PC-3 (cell line): ENCODE measurements at regions not wholly inside any gene's neighbourhood (a gene's known extent, or its start where the extent isn't known, plus 50 kb on each side); places are given as distances from the start of the nearest gene placed in this dataset.

Experiments
- ATAC-seq: fragments of 200-7000 bp; cut with Tn5 transposase; 2 replicates; pipeline ENCODE4 v1.9.1; 2020; ENCODE audit warnings: mild to moderate bottlenecking, moderate library complexity
- BruUV-seq: library from RNA; stranded (reverse); fragments of 400-500 nt; replicated peaks from 2 replicates; lab custom pipeline; 2021; lab: Mats Ljungman, UMichigan
- CTCF ChIA-PET: fragments of 300-600 bp; sonication (Branson Sonifier 250); formaldehyde crosslinking; loops from one replicate; lab custom pipeline; 2022; ENCODE audit warnings: antibody characterized with exemption; lab: Charles Lee
- POLR2A ChIA-PET: fragments of 300-600 bp; sonication (Branson Sonifier 250); formaldehyde crosslinking; loops from one replicate; lab custom pipeline; 2022; ENCODE audit warnings: antibody characterized with exemption; ENCODE audit not compliant: unreplicated experiment; lab: Charles Lee
- DNase-seq: peaks from one replicate; pipeline ENCODE4 v3.0.0-alpha.2; 2015
- H2AFZ ChIP-seq: fragments of 300-600 bp; sonication (generic); 2 replicates; pipeline ENCODE4 v1.6.0; 2016; ENCODE audit warnings: antibody characterized with exemption, low read length
- H3F3A ChIP-seq: fragments of 300-600 bp; sonication (generic); one replicate; pipeline ENCODE4 v1.6.0; 2017; ENCODE audit warnings: antibody characterized with exemption, low read length, control low read depth, mild to moderate bottlenecking; ENCODE audit not compliant: unreplicated experiment
- H3K27ac ChIP-seq: fragments of 300-600 bp; sonication (generic); 2 replicates; pipeline ENCODE4 v1.5.1; 2016; ENCODE audit warnings: mild to moderate bottlenecking, low read length
- H3K27me3 ChIP-seq: fragments of 300-600 bp; sonication (generic); 2 replicates; pipeline ENCODE4 v1.6.1; 2016; ENCODE audit warnings: low read length, mixed read lengths
- H3K36me3 ChIP-seq: fragments of 300-600 bp; sonication (generic); 2 replicates; pipeline ENCODE4 v1.6.1; 2016; ENCODE audit warnings: low read depth, mixed run types, low read length, mixed read lengths
- H3K4me1 ChIP-seq: fragments of 300-600 bp; sonication (generic); 2 replicates; pipeline ENCODE4 v1.5.1; 2016; ENCODE audit warnings: low read length; ENCODE audit not compliant: insufficient read depth
- H3K4me2 ChIP-seq: fragments of 300-600 bp; sonication (generic); 2 replicates; pipeline ENCODE4 v1.6.0; 2016; ENCODE audit warnings: low read length
- H3K4me3 ChIP-seq: fragments of 300-600 bp; sonication (generic); 2 replicates; pipeline ENCODE4 v1.5.1; 2016; ENCODE audit warnings: mild to moderate bottlenecking, low read length, mixed read lengths
- H3K79me2 ChIP-seq: fragments of 300-600 bp; sonication (generic); 2 replicates; pipeline ENCODE4 v1.6.1; 2017; ENCODE audit warnings: low read length, mixed read lengths
- H3K9ac ChIP-seq: fragments of 300-600 bp; sonication (generic); 2 replicates; pipeline ENCODE4 v1.6.0; 2016; ENCODE audit warnings: mild to moderate bottlenecking, low read length
- H3K9me2 ChIP-seq: fragments of 300-600 bp; sonication (generic); replicated peaks from 2 replicates; pipeline ENCODE4 v1.6.1; 2016; ENCODE audit warnings: mixed run types, low read length, mixed read lengths
- H3K9me3 ChIP-seq: fragments of 300-600 bp; sonication (generic); 2 replicates; pipeline ENCODE4 v1.6.1; 2016; ENCODE audit warnings: low read length, mixed read lengths
- H4K20me1 ChIP-seq: fragments of 300-600 bp; sonication (generic); 2 replicates; pipeline ENCODE4 v1.6.1; 2016; ENCODE audit warnings: low read length, mixed read lengths
- CTCF ChIP-seq: fragments of 300-600 bp; sonication (generic); conservative IDR thresholded peaks from 2 replicates; pipeline ENCODE4 v1.5.1; 2017; ENCODE audit warnings: antibody characterized with exemption, low read depth, mild to moderate bottlenecking, low read length
- EZH2 ChIP-seq: fragments of 300-600 bp; sonication (generic); IDR thresholded peaks from one replicate; pipeline ENCODE4 v1.6.1; 2017; ENCODE audit warnings: antibody characterized with exemption, mild to moderate bottlenecking, low read length; ENCODE audit not compliant: unreplicated experiment
- EZH2phosphoT487 ChIP-seq: fragments of 300-600 bp; sonication (generic); IDR thresholded peaks from 2 replicates; pipeline ENCODE4 v1.6.1; 2018; ENCODE audit warnings: mild to moderate bottlenecking, antibody characterized with exemption, low read length, borderline replicate concordance
- intact Hi-C: fragments of 100-400 bp; cut with micrococcal nuclease; formaldehyde crosslinking; loops from 2 replicates; pipeline ENCODE4 v1.9.0; 2023

GRCh38 chr11:19442554-19442910 is 201.8 kb upstream of the E2F8 start:
- H3K4me2 ChIP-seq = peak overlapping the region; percentile 10; the same call in 1 of the 2 replicates
- H3K9me2 ChIP-seq = no peaks in the 10 kb centered on the region
- H2AFZ ChIP-seq = no peak overlapping the region
- DNase-seq (no peak), ATAC-seq (no peak)
- intact Hi-C loops = loop anchor here (2.0 kb wide), 2 partner anchors 44 to 68 kb away; no protein-coding TSS in a partner anchor
- POLR2A ChIA-PET = no interaction called here
- H3F3A ChIP-seq = no peaks in the 10 kb centered on the region
- H3K4me1 ChIP-seq = peaks cover 45% of the 10 kb centered on the region
- CTCF ChIA-PET = interaction anchor here (0.5 kb wide), 1 partner anchor 45 kb away, joined by 3 read pairs; no protein-coding TSS in a partner anchor
- BruUV-seq = no TSS peak
- peak overlapping the region; percentile 88 for H3K27ac ChIP-seq
- H3K36me3 ChIP-seq = no peaks in the 10 kb centered on the region
- no peaks in the 10 kb centered on the region for H4K20me1 ChIP-seq
- H3K9ac ChIP-seq = peak overlapping the region; percentile 17; the same call in 1 of the 2 replicates
- H3K27me3 ChIP-seq = no peaks in the 10 kb centered on the region
- TF ChIP-seq CTCF = no peak
- no peak for TF ChIP-seq EZH2
- no peak for TF ChIP-seq EZH2phosphoT487
- no peak overlapping the region for H3K4me3 ChIP-seq
- H3K9me3 ChIP-seq = no peaks in the 10 kb centered on the region
- H3K79me2 ChIP-seq = no peaks in the 10 kb centered on the region

DNA sequence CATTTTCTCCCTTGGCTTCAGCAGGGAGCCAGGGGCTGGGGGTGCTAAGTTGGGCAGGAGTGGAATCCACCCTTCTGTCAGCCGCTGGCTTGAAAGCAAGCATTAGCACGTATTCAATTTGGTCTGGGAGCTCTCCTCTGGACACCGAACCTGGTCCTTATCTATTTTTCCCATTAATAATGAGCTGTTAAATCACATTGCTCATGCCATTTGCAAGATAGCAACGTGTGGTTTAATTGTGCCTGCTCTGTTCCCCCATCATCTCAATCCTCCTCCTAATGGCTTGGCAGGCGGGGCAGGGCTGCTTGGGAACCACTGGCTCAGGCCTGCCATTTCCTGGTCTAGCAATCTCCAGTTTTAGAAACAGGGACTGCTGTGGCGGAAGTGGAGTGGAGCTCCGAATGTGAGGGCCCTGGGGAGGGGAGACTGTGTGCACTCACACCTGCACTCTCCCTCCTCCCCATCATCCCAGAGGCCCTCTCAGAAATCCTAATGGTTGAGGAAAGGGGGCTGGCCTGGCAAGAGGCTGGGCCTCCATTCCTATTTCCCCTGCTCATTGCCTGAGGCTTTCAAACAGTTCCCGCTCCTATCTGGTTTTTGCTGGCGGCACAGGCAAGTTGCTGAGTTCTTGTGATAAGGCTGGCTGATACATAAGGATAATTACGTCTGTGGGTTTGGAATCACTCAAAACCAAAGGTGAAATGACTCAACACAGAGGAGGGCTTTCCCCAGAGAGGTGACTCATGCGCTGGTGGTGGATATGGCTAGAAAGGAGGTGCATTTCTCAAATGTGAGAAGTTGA is 201.2 kb upstream of the E2F8 start:
- Histone ChIP-seq H3K4me3 (peak overlapping the region; percentile 6; the same call in 1 of the 2 replicates), H4K20me1 (no peaks in the 10 kb centered on the region), H3K27me3 (no peaks in the 10 kb centered on the region), H3K79me2 (no peaks in the 10 kb centered on the region), H2AFZ (peak overlapping the region; percentile 46; the same call in 1 of the 2 replicates), H3K9ac (peak overlapping the region; percentile 54), H3K4me2 (peak overlapping the region; percentile 67), H3K27ac (peak overlapping the region; percentile 88), H3K9me2 (no peaks in the 10 kb centered on the region), H3F3A (no peaks in the 10 kb centered on the region), H3K4me1 (peaks cover 45% of the 10 kb centered on the region), H3K36me3 (no peaks in the 10 kb centered on the region), H3K9me3 (no peaks in the 10 kb centered on the region)
- ChIA-PET CTCF (interaction anchor here (0.5 kb wide), 1 partner anchor 44 kb away, joined by 3 read pairs; no protein-coding TSS in a partner anchor), POLR2A (no interaction called here)
- DNase-seq (peak; percentile 95), ATAC-seq (peak; percentile 86)
- no peak for TF ChIP-seq EZH2phosphoT487
- no peak for TF ChIP-seq CTCF
- no peak for TF ChIP-seq EZH2
- BruUV-seq = no TSS peak
- intact Hi-C loops = loop anchor here (2.0 kb wide), 2 partner anchors 43 to 67 kb away; no protein-coding TSS in a partner anchor

DNA sequence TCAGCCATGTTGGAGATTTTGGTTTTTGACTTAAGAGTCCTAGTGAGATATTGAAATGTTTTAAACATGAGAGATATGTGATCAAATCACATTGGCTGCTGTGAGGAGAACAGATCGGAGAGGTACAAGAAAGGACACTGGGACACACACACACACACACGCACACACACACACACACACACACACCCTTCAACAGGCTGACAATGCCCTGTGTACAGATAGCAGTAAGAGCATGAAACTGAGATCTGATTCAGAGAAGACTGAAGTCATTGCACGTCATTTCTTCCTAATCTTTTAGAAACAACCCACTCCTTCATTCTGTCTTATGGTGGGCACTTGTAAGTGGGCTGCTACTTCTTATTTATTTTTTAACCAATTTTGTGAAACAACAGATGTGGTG is 200.5 kb upstream of the E2F8 start:
- no TSS peak for BruUV-seq
- H3F3A ChIP-seq = no peaks in the 10 kb centered on the region

More for the DNA sequence above, 200.5 kb upstream of the E2F8 start:
- H3K27me3 ChIP-seq = no peaks in the 10 kb centered on the region
- H3K9ac ChIP-seq = peak overlapping the region; percentile 54; the same call in 1 of the 2 replicates
- H3K4me1 ChIP-seq = peaks cover 42% of the 10 kb centered on the region
- ChIA-PET POLR2A (no interaction called here), CTCF (no interaction called here)
- no peak for TF ChIP-seq CTCF
- TF ChIP-seq EZH2 = no peak
- no peak for TF ChIP-seq EZH2phosphoT487
- H3K9me3 ChIP-seq = no peaks in the 10 kb centered on the region
- H3K36me3 ChIP-seq = no peaks in the 10 kb centered on the region
- intact Hi-C loops = no loop called here
- ATAC-seq (no peak), DNase-seq (no peak)
- H3K79me2 ChIP-seq = no peaks in the 10 kb centered on the region
- H3K4me3 ChIP-seq = no peak overlapping the region
- no peaks in the 10 kb centered on the region for H3K9me2 ChIP-seq
- no peak overlapping the region for H2AFZ ChIP-seq
- H3K4me2 ChIP-seq = peak overlapping the region; percentile 67
- peak overlapping the region; percentile 88 for H3K27ac ChIP-seq
- no peaks in the 10 kb centered on the region for H4K20me1 ChIP-seq
